ENCODE measurements at regions not wholly inside any gene's neighbourhood (a gene's known extent, or its start where the extent isn't known, plus 50 kb on each side); places are given as distances from the start of the nearest gene placed in this dataset.

- FAIRE-seq (no peak), DNase-seq (ENCODE audit: extremely low read depth in 1 of 4, low spot score in 3 of 4) (no peak), ATAC-seq (no peak)
- intact Hi-C loops (cut with micrococcal nuclease) (loop anchor here (5.0 kb wide), 1 partner anchor 95 kb away; no protein-coding TSS in a partner anchor), in situ Hi-C loops (cut with MboI) (no loop called here)
- ChIA-PET POLR2A (interaction anchor here (0.6 to 0.8 kb wide), 4 partner anchors 11 to 258 kb away, joined by 3 to 5 read pairs (median 3); no protein-coding TSS in a partner anchor), CTCF (ENCODE audit: low intra/inter-chr PET ratio) (interaction anchor here (1.6 kb wide), 1 partner anchor 97 kb away, joined by 8 read pairs; no protein-coding TSS in a partner anchor)
- Histone ChIP-seq H2AFZ (ENCODE audit: low read depth, low read length) (no peak overlapping the region), H3K9me3 (replicated peaks; ENCODE audit: control insufficient read depth, insufficient read depth, low read depth, low read length) (no peaks in the 10 kb centered on the region), H3K4me3 (no peak overlapping the region), H3K36me3 (ENCODE audit: control insufficient read depth, insufficient read depth, low read length) (no peaks in the 10 kb centered on the region), H3K4me1 (replicated peaks in 1 of 2; ENCODE audit: control insufficient read depth in 2 of 2, insufficient read depth in 2 of 2, low read length in 2 of 2) (peaks cover 0 to 7% of the 10 kb centered on the region in 2 experiments; a peak in 1 of 5 replicates), H3K27ac (ENCODE audit: extremely low read depth, low read depth, low read length) (no peak overlapping the region), H4K20me1 (replicated peaks; ENCODE audit: control insufficient read depth, insufficient read depth, low read length) (peaks cover 6% of the 10 kb centered on the region; the same call in 1 of the 2 replicates), H3K9me1 (ENCODE audit: control insufficient read depth, insufficient read depth, low read length) (no peaks in the 10 kb centered on the region), H3K27me3 (ENCODE audit: control insufficient read depth in 2 of 2, insufficient read depth in 2 of 2, low read length in 2 of 2) (peaks cover 4 to 54% of the 10 kb centered on the region in 2 experiments; a peak in 4 of 5 replicates), H3K79me2 (ENCODE audit: control insufficient read depth, insufficient read depth, low read length) (no peaks in the 10 kb centered on the region), H3K9ac (ENCODE audit: insufficient read depth in 1 of 2, low read depth in 2 of 2, low read length in 2 of 2) (no peak overlapping the region), H3K4me2 (ENCODE audit: insufficient read depth, low read length) (no peak overlapping the region)
- no TSS peak for BruUV-seq (replicated peaks)
- 1% methylated on average over 7 of the region's 7 CpGs for WGBS (ENCODE audit: insufficient coverage, low coverage, missing lambda C conversion rate)
- TF ChIP-seq TRIM25 (IDR thresholded peaks at IDR 0.05; ENCODE audit: borderline replicate concordance) (no peak), ZNF253 (CRISPR knock-in tag; conservative IDR thresholded peaks at IDR 0.05) (no peak), THAP12 (CRISPR knock-in tag; IDR thresholded peaks at IDR 0.05) (no peak), NRF1 (conservative IDR thresholded peaks at IDR 0.05 in 1 of 2, IDR thresholded peaks at IDR 0.05 in 1 of 2) (no peak), E2F4 (CRISPR knock-in tag; IDR thresholded peaks at IDR 0.05; ENCODE audit: low read depth) (no peak), EWSR1 (IDR thresholded peaks at IDR 0.05; ENCODE audit: borderline replicate concordance, low read depth, partially characterized antibody) (no peak), SIRT6 (IDR thresholded peaks at IDR 0.05; ENCODE audit: low read depth, low read length) (no peak), ZBTB7A (IDR thresholded peaks at IDR 0.05; ENCODE audit: borderline replicate concordance, control insufficient read depth, low read depth, low read length) (no peak), NEUROD1 (IDR thresholded peaks at IDR 0.05; ENCODE audit: borderline replicate concordance, low read depth, low read length, partially characterized antibody) (no peak), LARP7 (IDR thresholded peaks at IDR 0.05) (no peak), ESRRB (CRISPR knock-in tag; IDR thresholded peaks at IDR 0.05; ENCODE audit: borderline replicate concordance) (no peak), ZBTB2 (IDR thresholded peaks at IDR 0.05) (no peak), ATF2 (CRISPR knock-in tag; IDR thresholded peaks at IDR 0.05) (no peak)
These were observed 125.7 kb downstream of the TRIM29 start for GRCh38 chr11:120012245-120012644.

All from K562 (cell line).